NCI-H1417 (cell line): ENCODE measurements at regions not wholly inside any gene's neighbourhood (a gene's known extent, or its start where the extent isn't known, plus 50 kb on each side); places are given as distances from the start of the nearest gene placed in this dataset.
A peak's percentile ranks its signal among the peaks of the same experiment; 100 is the strongest.
"Not testable (repeated sequence)": the region's sequence is repeated elsewhere in the genome, so short reads cannot be mapped to it uniquely, and the experiment has no call there.

Experiments used
- DNase-seq, 3 experiments: peaks; one replicate each; lab custom pipeline; 2025; lab: John Stamatoyannopoulos, UW

DNA sequence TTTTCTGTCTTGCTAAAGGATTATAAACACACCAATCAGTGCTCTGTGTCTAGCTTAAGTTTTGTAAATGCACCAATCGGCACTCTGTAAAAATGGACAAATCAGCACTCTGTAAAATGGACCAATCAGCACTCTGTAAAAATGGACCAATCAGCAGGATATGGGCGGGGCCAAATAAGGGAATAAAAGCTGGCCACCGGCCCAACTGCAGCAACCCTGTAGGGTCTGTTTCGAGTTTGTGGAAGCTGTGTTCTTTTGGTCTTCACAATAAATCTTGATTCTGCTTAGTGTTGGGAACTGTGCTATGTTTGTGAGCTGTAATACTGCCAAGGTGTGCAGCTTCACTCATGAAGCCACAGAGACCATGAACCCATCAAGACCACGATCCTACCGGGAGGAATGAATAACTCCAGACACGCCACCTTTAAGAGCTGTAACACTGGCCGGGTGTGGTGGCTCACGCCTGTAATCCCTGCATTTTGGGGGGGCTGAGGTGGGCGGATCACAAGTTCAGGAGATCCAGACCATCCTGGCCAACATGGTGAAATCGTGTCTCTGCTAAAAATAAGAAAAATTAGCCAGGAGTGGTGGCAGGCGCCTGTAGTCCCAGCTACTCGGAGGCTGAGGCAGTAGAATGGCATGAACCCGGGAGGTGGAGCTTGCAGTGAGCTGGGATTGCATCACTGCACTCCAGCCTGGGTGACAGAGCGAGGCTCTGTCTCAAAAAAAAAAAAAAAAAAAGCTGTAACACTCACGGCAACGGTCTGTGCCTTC, 133.0 kb upstream of the GDF10 start:
- DNase-seq = not testable (repeated sequence)

- no peak for DNase-seq
Observed at GRCh38 chr10:47167591-47167990, 132.4 kb upstream of the GDF10 start.

DNA sequence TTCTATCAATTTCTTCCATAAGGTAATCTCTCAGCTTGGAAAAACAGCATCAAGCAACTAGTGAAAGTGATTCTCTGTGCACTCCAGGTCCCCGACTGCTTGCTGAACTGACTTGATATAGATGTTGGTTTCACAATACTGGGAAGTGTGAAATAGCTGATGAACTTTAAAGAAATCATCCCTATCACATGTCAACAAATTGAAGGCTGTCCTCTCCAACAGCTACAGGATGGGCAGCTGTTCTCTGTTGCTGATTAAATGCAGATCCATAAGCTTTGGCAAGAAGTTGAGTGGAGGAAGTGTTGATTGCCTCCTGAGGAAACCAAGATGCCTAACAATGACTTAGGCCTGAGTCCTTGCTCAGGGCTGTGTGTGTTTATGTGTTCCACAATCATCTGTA, 130.4 kb upstream of the GDF10 start:
- DNase-seq = no peak

GRCh38 chr10:47173929-47174442, 126.0 kb upstream of the GDF10 start:
- DNase-seq = no peak

GRCh38 chr10:47175181-47176123, 124.5 kb upstream of the GDF10 start:
- DNase-seq = peak in 1 of 3 experiments; percentile 38

- DNase-seq = no peak
Observed at GRCh38 chr10:47176206-47176902, 123.6 kb upstream of the GDF10 start.

GRCh38 chr10:47176903-47177868, 122.8 kb upstream of the GDF10 start:
- DNase-seq = no peak

GRCh38 chr10:47178537-47179290, 121.3 kb upstream of the GDF10 start:
- DNase-seq = no peak

- no peak for DNase-seq
Observed at GRCh38 chr10:47179291-47179647, 120.7 kb upstream of the GDF10 start.

DNA sequence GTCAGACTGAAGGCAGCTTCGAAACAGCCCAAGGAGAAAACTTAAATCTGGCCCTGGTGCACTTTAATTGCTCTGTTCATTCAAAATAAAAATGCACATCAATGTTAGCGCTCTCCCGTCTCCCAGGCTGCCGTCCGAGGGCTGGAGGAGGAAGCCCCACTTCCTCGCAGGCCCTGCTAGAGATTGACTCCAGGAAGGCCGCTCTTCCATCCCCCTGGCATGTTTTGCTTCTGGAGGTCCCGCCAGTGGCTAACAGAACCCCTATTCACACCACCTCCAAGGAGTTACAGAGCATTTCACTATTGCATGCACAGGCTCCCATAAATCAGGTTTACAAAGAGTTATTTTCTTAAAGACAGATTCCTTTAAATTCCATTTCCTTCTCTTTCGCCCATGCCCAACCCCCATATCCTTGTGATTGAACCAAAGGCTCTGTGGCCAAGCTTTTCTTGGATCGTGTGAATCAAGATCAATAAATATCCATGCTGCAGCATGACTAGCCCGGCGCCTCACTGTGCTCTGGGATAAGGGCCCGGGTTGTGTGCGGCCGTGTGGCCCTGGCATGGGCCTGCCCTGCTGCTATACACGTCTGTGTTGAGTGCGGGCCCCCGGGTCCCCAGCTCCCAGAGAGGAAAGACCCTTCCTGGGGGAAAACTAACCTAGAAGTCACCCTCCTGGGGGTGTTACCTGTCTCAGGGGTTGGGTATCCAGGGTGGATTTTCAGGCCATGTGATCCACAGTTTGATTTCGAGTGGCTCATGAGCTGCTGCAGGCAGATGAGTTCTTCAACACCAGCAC, 118.7 kb upstream of the GDF10 start:
- peak in 1 of 3 experiments; percentile 7 for DNase-seq

- no peak for DNase-seq
Observed at GRCh38 chr10:47182934-47183703, 116.9 kb upstream of the GDF10 start.

GRCh38 chr10:47183704-47184041, 116.3 kb upstream of the GDF10 start:
- no peak for DNase-seq

DNA sequence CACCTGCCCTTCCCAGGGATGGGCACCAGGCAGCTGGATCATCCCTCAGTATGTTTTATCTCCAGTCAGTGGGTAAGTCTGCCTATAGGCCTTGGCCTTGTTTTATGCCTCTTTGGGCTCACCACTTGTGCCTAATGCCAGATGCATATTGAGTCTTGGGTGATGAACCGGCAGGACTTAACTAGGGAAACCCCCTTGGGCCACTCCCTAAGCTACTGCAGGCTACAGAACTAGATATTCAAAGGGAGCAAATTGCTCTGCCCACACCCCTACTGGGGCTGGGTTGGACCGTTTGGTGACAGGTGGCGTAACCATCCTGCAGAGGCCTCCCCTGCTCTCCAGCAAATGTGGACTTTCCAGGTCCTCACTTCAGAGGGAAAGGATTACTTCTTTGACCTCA, 115.7 kb upstream of the GDF10 start:
- no peak for DNase-seq

DNA sequence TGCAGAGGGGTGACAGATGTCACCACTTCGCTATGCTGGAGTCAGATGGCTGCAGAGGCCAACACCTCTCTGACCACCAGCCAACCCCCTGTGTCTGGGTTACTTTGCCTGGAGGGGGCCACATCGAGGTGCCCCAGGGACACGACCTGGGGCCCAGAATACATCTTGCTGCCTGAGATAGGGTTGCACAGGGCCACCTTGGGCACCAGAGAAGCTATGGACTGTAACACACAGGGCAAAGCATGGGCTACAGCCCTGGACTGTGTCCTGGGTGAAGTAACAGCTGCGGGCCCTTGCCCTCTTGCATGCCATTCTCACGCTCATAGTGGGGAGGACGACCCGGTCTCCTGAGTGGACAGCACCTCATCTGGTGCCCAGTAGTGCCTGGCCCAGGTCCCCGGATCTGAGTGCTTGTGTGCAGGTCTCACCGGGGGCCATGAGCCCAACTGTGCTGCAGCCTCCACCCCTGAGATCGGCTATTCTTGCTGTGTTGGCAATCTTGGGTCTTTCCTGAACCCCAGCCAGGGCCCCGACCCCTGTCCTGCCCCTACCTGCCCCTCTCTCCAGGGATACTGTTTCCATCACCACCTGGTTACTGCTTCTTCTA, 115.2 kb upstream of the GDF10 start:
- no peak for DNase-seq

DNA sequence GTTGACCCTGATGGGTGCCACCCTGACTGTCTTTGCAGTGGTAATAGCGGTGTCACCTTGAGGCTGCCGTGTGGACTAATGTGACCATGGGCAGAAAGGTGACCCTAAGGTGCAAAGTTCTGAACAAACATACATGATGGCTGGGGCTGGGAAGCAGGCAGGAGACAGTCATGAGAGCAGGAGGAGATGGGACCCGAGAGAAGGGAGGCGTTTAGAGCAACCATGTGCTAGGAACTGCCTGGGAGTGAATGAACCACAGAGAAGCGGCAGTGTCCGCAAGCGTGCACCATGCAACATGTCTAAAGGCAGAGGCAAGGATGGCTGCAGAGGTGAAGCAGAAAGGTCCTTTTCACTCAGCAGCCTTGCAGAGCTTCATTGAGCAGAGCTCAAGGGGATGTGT, 113.1 kb upstream of the GDF10 start:
- no peak for DNase-seq

DNA sequence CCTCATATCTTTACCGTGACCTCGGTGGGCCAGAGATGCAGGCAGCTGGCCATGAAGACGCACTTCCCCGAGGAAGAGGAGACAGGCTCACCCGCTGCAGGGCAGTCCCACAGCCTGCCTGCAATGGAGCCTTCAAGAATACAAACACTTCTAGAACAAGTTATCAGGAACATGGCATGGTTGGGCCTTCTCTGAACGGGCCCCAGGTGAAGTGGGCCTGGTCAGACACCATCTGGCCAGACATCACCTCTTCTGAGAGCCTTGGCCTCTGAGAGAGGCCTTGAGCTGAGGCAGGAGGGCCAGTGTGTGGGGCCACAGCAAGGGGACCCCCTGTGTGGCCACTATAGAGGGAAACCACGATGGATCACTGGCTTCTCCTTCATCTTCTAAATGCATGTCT, 112.4 kb upstream of the GDF10 start:
- DNase-seq = no peak

DNA sequence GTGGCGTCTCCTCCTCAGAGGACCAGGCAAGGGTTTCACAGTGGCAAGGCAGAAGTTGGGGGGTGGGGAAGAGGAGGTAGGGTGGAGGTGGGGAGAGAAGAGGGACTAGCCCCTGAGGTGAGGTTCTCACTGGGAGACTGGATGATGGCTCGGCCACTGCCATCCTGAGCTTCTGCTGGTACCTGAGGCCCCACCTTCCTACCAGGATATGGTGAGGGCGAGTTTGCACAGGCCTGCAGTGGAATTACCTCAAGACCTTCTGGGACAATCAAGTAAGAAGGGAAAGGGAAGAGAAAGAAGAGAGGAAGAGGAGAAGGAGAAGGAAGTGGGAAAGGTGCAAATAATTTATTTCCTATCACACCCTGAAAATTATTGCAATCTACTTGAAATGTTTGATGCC, 111.8 kb upstream of the GDF10 start:
- no peak for DNase-seq

GRCh38 chr10:47189802-47190201, 110.2 kb upstream of the GDF10 start:
- peak in 1 of 3 experiments; percentile 17 for DNase-seq
